AG08396 (cell line): ENCODE measurements at regions not wholly inside any gene's neighbourhood (a gene's known extent, or its start where the extent isn't known, plus 50 kb on each side); places are given as distances from the start of the nearest gene placed in this dataset.

Experiments
- DNase-seq: peaks from one replicate; pipeline ENCODE4 v3.0.0; 2012; ENCODE audit warnings: low spot score, mixed read lengths

- no peak for DNase-seq
Measured at GRCh38 chr1:30198795-30199403, 524.5 kb downstream of the MATN1 start.

GRCh38 chr1:30198451-30198760 is 525.0 kb downstream of the MATN1 start:
- DNase-seq: no peak

DNA sequence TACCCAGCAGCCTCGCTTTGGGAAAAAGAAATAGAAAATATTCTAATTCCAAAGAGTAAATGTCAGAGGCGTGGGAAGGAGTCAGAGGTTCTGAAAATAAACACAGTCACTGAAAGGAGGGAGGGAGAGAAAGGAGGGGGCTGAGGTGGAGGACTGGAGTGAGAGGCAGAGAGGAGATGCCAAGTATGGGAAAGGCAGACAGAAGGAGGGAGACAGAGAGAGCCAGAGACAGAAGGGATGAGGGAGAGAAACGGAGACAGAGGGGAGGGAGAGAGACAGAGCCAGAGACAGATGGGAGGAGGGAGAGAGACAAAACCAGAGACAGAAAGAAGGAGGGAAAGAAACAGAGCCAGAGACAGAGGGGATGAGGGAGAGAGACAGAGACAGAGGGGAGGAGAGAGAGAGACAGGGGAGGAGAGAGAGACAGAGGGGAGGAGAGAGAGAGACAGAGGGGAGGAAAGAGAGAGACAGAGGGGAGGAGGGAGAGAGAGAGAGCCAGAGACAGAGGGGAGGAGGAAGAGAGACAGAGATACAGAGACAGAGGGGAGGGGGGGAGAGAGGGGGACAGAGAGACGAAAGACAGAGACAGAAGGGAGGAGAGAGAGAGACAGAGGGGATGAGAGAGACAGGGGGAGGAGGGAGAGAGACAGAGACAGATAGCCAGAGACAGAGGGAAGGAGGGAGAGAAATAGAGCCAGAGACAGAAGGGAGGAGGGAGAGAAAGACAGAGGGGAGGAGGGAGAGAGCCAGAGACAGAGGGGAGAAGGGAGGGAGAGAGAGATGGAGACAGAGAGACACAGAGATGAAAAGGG is 525.5 kb downstream of the MATN1 start:
- DNase-seq: no peak

GRCh38 chr1:30196872-30197638 is 526.3 kb downstream of the MATN1 start:
- no peak for DNase-seq

- no peak for DNase-seq
Measured at GRCh38 chr1:30196457-30196856, 526.9 kb downstream of the MATN1 start.

- no peak for DNase-seq
Measured at GRCh38 chr1:30195424-30196134, 527.8 kb downstream of the MATN1 start.

- DNase-seq: no peak
Measured at GRCh38 chr1:30194741-30195423, 528.5 kb downstream of the MATN1 start.

- DNase-seq: no peak
Measured at GRCh38 chr1:30194046-30194619, 529.3 kb downstream of the MATN1 start.

DNA sequence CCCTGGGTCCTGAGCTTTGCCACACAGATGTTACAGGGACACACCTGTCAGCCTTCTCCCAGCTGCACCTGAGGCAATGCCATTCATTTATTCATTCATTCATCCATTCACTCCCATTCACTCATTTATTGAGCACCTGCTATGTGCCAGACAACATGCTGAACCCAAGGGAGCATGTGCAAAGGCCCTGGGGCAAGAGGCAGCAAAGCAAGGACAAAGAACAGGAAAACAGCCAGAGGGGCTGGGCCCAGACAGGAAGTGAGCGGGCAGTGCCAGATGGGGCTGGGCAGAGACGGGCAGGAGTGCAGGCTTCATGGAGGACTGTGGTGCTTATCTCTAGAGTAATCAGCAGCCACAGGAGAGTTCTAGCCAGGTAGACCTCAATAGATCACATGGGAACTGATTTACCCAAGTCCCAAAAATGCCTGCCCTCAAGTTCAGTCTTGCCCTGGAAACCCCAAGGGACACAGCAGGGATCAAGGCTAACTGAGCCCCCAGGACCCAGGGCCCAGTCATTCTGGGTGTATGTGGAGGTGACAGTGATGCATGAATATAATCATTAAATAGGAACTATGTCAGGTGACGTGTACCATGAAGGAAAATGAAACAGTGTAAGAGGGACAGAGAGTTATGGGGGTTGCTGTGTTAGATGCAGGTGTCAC is 530.3 kb downstream of the MATN1 start:
- no peak for DNase-seq

DNA sequence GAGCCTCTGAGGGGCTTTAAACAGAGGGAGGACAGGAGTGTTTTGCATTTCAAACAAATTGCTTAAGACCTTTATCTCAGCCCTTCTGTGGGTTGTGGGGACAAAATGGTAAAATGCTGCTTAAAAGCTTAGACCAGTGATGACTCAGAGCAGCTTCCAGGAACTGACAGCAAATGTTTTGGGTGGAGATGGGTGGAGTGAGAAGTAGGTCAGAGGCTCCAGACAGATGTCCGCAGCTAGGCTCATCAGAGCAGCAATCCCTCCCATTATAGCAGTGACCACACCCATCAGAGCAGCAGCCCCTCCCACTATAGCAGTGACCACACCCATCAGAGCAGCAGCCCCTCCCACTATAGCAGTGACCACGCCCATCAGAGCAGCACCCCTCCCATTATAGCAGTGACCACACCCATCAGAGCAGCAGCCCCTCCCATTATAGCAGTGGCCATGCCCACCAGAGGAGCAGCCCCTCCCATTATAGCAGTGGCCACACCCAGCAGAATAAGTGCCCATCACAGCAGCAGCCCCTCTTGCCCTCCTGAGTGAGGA is 532.2 kb downstream of the MATN1 start:
- DNase-seq: peak; percentile 34

DNA sequence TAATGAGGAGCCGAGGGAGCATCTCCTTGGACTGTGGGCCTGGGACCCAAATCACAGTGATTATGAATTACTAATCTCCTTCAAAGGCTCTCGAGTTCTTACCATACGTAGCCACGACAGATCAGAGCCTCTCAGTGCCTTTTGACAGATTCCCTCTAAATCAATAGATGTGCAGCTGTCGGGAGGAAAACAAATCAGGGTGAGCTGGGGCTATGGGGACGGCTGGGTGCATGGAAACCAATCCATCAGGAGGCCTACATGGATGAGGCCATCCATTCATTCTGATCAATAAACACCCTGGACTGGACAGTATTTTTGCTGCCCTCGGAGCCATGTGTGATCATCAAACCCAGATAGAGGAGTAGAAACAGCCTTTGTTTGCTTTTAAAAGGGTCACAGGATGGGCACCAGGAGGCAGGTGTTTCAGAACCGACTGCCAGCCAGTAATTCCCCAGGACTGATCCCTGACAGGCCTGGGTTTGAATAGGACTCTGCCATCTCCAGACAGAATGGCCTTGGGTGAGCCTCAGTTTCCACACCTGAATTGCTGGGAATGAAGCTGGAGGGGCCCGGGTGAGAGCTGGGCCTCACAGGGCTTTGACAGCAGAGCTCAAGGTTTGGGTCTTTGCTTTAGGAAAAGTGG is 532.8 kb downstream of the MATN1 start:
- no peak for DNase-seq

DNA sequence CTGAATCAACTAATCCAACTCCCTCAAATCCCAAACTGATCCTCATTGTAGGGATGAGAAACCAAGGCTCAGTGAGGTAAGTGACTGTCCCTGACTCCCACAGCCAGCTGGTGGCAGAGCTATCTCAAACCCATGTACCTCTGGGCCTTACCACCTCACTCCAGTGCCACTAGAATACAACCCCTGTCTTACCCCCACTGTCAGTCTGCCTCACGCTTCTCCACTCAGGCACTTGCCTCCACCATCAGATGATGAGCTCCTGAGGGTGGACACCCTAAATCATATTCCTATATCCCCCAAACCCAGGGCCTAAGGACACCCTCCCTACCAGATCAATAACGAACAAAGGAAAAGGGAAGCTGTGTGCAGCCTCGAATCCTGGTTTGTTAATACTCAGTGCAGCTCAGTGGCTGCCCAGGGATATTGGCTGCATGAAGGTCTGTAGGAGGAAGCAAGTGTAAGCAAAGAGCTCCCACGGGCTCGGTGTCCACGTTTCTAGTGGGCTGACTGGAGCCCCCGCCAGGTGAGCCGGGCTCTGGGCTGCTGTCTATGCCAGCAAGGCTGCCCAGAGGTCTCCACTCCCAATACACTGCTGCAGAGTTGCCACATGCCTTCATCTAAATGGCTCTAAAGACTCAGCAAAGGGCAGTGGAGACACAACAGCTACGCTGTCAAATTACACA is 533.4 kb downstream of the MATN1 start:
- no peak for DNase-seq

GRCh38 chr1:30188999-30189398 is 534.4 kb downstream of the MATN1 start:
- no peak for DNase-seq

GRCh38 chr1:30188329-30188728 is 535.1 kb downstream of the MATN1 start:
- no peak for DNase-seq

DNA sequence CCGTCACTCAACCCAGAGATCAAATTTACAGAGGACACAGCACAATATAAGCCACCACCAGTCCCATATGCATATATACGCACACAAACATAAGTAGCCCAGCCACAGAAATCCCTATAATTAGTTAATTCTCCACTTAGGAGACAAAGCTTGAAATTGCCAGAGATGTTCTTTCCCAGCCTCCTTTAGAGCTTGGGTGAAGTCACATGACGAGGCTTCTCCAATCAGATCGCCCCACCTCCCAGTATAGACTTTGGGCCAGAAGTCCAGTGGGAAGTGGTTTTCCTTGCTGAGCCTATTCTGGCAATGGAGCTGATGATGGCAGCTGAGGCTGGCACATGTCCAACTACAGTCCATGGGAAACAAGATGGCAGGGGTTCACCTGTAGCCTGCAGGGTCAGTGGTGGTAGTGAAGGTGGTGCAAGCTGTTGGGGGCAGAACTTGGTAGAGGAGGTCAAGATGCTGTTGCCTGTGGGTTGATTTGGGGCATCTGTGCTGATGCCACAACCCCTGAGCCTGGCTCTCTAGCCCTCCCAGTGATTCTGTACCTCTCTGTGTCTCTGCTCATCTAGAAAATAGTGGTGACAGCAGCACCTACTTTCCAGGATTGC is 535.9 kb downstream of the MATN1 start:
- DNase-seq: no peak

DNA sequence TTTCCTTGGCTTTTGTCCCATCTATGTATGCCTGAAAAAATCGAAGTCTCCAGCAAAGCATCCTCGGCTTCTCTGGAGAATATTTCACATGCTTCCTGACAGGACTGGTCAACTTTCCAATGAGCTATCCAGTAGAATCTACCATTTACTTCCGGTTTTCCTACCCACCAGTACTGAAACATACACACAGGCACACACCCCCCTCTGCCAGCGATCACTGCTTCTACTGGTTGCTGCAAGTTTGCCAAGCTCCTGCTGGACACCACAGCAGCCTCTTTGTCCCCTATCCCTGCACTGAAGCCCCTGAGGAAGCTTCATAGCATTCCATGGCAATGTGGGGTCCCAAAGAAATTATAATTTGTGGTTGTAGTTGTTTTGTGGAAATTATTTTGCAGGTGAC is 536.8 kb downstream of the MATN1 start:
- no peak for DNase-seq

GRCh38 chr1:30185809-30186208 is 537.6 kb downstream of the MATN1 start:
- no peak for DNase-seq

GRCh38 chr1:30185313-30185712 is 538.1 kb downstream of the MATN1 start:
- no peak for DNase-seq
